WERI-Rb-1 (cell line): ENCODE measurements at regions not wholly inside any gene's neighbourhood (a gene's known extent, or its start where the extent isn't known, plus 50 kb on each side); places are given as distances from the start of the nearest gene placed in this dataset.

Experiments used
- DNase-seq: peaks from one replicate; pipeline ENCODE4 v3.0.0-alpha.2; 2020
- H3K27ac ChIP-seq: fragments of 250-450 bp; sonication (Bioruptor Pico); 2 replicates; pipeline ENCODE4 v1.5.1; 2020; ENCODE audit warnings: mild to moderate bottlenecking, moderate library complexity
- H3K27me3 ChIP-seq: fragments of 250-450 bp; sonication (Bioruptor Pico); 2 replicates; pipeline ENCODE4 v1.5.1; 2021; ENCODE audit warnings: mild to moderate bottlenecking, low read depth, moderate library complexity; ENCODE audit not compliant: insufficient read depth, severe bottlenecking
- H3K36me3 ChIP-seq: fragments of 250-450 bp; sonication (Bioruptor Pico); 2 replicates; pipeline ENCODE4 v1.5.1; 2020; ENCODE audit warnings: mild to moderate bottlenecking, moderate library complexity
- H3K4me3 ChIP-seq: 2 replicates; pipeline ENCODE4 v1.5.1; 2011; ENCODE audit warnings: low read depth, mild to moderate bottlenecking, control low read depth, low read length
- H3K9me3 ChIP-seq: fragments of 250-450 bp; sonication (Bioruptor Pico); 2 replicates; pipeline ENCODE4 v1.5.1; 2021; ENCODE audit warnings: mild to moderate bottlenecking, moderate library complexity; ENCODE audit not compliant: severe bottlenecking
- TF ChIP-seq, protein P1 (sequence below): IDR thresholded peaks from 2 replicates; pipeline ENCODE4 v1.5.1; 2011; ENCODE audit warnings: low read depth, mild to moderate bottlenecking, control low read depth, inconsistent platforms, low read length

GRCh38 chrX:99705701-99706100 lies 704.4 kb downstream of the PCDH19 start:
- Histone ChIP-seq H3K27me3 (peaks cover 4% of the 10 kb centered on the region), H3K4me3 (no peak overlapping the region), H3K36me3 (no peaks in the 10 kb centered on the region), H3K27ac (no peak overlapping the region), H3K9me3 (no peaks in the 10 kb centered on the region)
- no peak for DNase-seq
- TF ChIP-seq, protein P1, sequence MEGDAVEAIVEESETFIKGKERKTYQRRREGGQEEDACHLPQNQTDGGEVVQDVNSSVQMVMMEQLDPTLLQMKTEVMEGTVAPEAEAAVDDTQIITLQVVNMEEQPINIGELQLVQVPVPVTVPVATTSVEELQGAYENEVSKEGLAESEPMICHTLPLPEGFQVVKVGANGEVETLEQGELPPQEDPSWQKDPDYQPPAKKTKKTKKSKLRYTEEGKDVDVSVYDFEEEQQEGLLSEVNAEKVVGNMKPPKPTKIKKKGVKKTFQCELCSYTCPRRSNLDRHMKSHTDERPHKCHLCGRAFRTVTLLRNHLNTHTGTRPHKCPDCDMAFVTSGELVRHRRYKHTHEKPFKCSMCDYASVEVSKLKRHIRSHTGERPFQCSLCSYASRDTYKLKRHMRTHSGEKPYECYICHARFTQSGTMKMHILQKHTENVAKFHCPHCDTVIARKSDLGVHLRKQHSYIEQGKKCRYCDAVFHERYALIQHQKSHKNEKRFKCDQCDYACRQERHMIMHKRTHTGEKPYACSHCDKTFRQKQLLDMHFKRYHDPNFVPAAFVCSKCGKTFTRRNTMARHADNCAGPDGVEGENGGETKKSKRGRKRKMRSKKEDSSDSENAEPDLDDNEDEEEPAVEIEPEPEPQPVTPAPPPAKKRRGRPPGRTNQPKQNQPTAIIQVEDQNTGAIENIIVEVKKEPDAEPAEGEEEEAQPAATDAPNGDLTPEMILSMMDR = no peak

GRCh38 chrX:99703473-99703872 lies 706.6 kb downstream of the PCDH19 start:
- DNase-seq = no peak
- no peak overlapping the region for H3K4me3 ChIP-seq
- TF ChIP-seq, protein P1 = no peak
- peaks cover 13% of the 10 kb centered on the region for H3K27me3 ChIP-seq
- no peak overlapping the region for H3K27ac ChIP-seq
- H3K36me3 ChIP-seq = no peaks in the 10 kb centered on the region
- H3K9me3 ChIP-seq = no peaks in the 10 kb centered on the region

DNA sequence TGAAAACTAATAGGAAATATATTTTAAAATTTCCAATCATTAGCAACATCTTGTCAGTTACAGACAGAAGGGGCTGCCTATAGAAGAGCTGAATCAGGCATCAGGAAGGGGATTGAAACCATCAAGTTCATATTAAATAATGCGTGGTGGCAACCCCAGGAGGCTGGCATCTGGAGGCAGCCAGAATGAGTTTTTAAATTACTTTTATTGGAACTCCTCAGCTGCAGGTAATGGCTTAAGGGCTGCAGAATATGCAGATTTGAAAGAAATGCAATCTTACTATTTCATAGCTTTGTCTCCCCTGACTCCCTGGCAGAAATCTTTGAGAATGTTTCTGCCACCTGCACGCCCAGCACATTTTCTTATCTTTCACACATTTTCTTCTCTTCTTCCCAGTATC lies 711.6 kb downstream of the PCDH19 start:
- Histone ChIP-seq H3K4me3 (no peak overlapping the region), H3K9me3 (no peaks in the 10 kb centered on the region), H3K36me3 (no peaks in the 10 kb centered on the region), H3K27me3 (peaks cover 19% of the 10 kb centered on the region), H3K27ac (no peak overlapping the region)
- no peak for DNase-seq
- TF ChIP-seq, protein P1 = no peak

DNA sequence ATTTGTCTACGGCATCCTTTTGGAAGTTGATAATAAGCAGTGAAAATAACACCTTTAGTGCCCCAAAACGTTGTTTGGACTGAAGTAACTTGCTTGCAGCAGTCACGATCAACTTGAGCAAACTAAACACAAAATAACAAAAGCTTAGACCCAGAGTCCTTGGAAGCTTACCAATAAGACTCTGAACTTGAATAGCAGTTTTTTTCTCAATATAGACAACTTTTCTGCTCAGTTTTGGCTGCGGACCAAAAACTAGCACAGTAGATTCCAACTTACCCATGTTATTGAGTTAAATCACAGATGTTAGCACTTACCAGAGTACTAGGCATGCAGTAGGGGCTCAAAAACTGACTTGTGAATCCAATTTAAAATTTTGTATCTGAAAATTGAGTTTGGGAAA lies 746.9 kb downstream of the PCDH19 start:
- Histone ChIP-seq H3K4me3 (no peak overlapping the region), H3K36me3 (no peaks in the 10 kb centered on the region), H3K27me3 (peaks cover 21% of the 10 kb centered on the region), H3K9me3 (no peaks in the 10 kb centered on the region), H3K27ac (no peak overlapping the region)
- no peak for DNase-seq
- TF ChIP-seq, protein P1 = no peak

DNA sequence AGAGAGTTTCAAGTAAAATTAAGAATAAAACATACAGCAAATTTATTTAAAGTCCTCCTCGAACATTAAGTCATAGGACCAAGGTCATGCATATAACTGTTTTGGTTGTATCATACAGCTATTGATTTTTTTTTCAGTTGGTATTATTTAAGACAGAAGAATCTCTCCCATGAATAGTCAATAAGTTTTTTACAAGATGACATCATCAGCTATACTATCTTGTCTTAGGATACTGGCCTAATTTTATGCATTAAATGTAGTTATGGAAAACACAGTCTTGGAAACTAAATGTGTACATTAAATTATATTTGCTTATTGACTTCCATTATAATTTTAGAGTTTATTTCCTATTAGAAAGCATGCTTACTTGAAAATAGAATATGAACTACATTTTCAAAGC lies 755.9 kb downstream of the PCDH19 start:
- H3K9me3 ChIP-seq = no peaks in the 10 kb centered on the region
- TF ChIP-seq, protein P1 = no peak
- H3K27ac ChIP-seq = no peak overlapping the region
- peaks cover 4% of the 10 kb centered on the region for H3K27me3 ChIP-seq
- no peaks in the 10 kb centered on the region for H3K36me3 ChIP-seq
- H3K4me3 ChIP-seq = no peak overlapping the region
- no peak for DNase-seq

DNA sequence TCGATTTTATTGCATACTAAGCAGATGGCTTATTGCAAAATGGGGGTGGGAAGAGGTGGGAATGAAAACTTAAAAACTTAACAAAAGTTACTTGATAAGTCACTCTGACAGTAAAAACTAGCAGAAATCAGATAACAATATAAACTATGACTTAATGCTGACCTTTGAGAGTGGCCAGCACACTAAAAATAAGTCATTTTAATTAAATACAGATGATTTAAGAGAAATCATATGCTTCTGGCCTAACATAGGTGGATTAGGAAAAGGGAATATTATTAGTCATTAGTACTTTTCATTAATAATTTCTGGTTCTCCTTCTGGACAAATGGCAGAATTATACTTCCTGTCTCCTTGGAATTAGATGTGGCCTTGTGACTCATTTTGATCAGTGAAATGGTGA lies 756.7 kb downstream of the PCDH19 start:
- Histone ChIP-seq H3K36me3 (no peaks in the 10 kb centered on the region), H3K27me3 (peaks cover 8% of the 10 kb centered on the region), H3K9me3 (no peaks in the 10 kb centered on the region), H3K4me3 (no peak overlapping the region), H3K27ac (no peak overlapping the region)
- TF ChIP-seq, protein P1 = no peak
- DNase-seq = no peak
